ENCODE measurements at regions not wholly inside any gene's neighbourhood (a gene's known extent, or its start where the extent isn't known, plus 50 kb on each side); places are given as distances from the start of the nearest gene placed in this dataset.

- H3K27ac ChIP-seq (ENCODE audit: low read depth), result no peak overlapping the region
- DNase-seq (ENCODE audit: extremely low spot score), result no peak
- no peaks in the 10 kb centered on the region for H3K4me1 ChIP-seq (ENCODE audit: insufficient read depth)
- WGBS, result 79% methylated on average over 2 of the region's 2 CpGs
- H3K4me3 ChIP-seq (ENCODE audit: low read depth, low read length), result no peak overlapping the region
- no peaks in the 10 kb centered on the region for H3K36me3 ChIP-seq (ENCODE audit: insufficient read depth)
Measured at GRCh38 chr13:108360139-108360538, 90.6 kb downstream of the TNFSF13B start.

- H3K36me3 ChIP-seq (ENCODE audit: insufficient read depth), result no peaks in the 10 kb centered on the region
- no peaks in the 10 kb centered on the region for H3K4me1 ChIP-seq (ENCODE audit: insufficient read depth)
- 60% methylated on average over 9 of the region's 9 CpGs for WGBS
- no peak for DNase-seq (ENCODE audit: extremely low spot score)
- H3K4me3 ChIP-seq (ENCODE audit: low read depth, low read length), result no peak overlapping the region
- H3K27ac ChIP-seq (ENCODE audit: low read depth), result no peak overlapping the region
Measured at GRCh38 chr13:108361769-108362168, 92.3 kb downstream of the TNFSF13B start.

- Histone ChIP-seq H3K4me3 (ENCODE audit: low read depth, low read length) (no peak overlapping the region), H3K4me1 (ENCODE audit: insufficient read depth) (no peaks in the 10 kb centered on the region), H3K27ac (ENCODE audit: low read depth) (no peak overlapping the region), H3K36me3 (ENCODE audit: insufficient read depth) (no peaks in the 10 kb centered on the region)
- WGBS, result 84% methylated on average over 5 of the region's 5 CpGs
- no peak for DNase-seq (ENCODE audit: extremely low spot score)
Measured at GRCh38 chr13:108363666-108364065, 94.1 kb downstream of the TNFSF13B start.

GRCh38 chr13:108365255-108365654, 95.7 kb downstream of the TNFSF13B start:
- no peaks in the 10 kb centered on the region for H3K36me3 ChIP-seq (ENCODE audit: insufficient read depth)
- no peak for DNase-seq (ENCODE audit: extremely low spot score)
- H3K27ac ChIP-seq (ENCODE audit: low read depth), result no peak overlapping the region
- 59% methylated on average over 4 of the region's 4 CpGs for whole genome bisulfite sequencing
- no peaks in the 10 kb centered on the region for H3K4me1 ChIP-seq (ENCODE audit: insufficient read depth)
- H3K4me3 ChIP-seq (ENCODE audit: low read depth, low read length), result no peak overlapping the region

- no peaks in the 10 kb centered on the region for H3K36me3 ChIP-seq (ENCODE audit: insufficient read depth)
- DNase-seq (ENCODE audit: extremely low spot score), result no peak
- H3K27ac ChIP-seq (ENCODE audit: low read depth), result no peak overlapping the region
- WGBS, result 81% methylated on average over 3 of the region's 3 CpGs
- H3K4me3 ChIP-seq (ENCODE audit: low read depth, low read length), result no peak overlapping the region
- H3K4me1 ChIP-seq (ENCODE audit: insufficient read depth), result no peaks in the 10 kb centered on the region
Measured at GRCh38 chr13:108368250-108368905, 98.9 kb downstream of the TNFSF13B start.

GRCh38 chr13:108369412-108369811, 99.9 kb downstream of the TNFSF13B start:
- DNase-seq (ENCODE audit: extremely low spot score), result no peak
- Histone ChIP-seq H3K4me3 (ENCODE audit: low read depth, low read length) (no peak overlapping the region), H3K36me3 (ENCODE audit: insufficient read depth) (no peaks in the 10 kb centered on the region), H3K4me1 (ENCODE audit: insufficient read depth) (no peaks in the 10 kb centered on the region), H3K27ac (ENCODE audit: low read depth) (no peak overlapping the region)

GRCh38 chr13:108375034-108375433, 105.5 kb downstream of the TNFSF13B start:
- DNase-seq (ENCODE audit: extremely low spot score), result no peak
- Histone ChIP-seq H3K4me3 (ENCODE audit: low read depth, low read length) (no peak overlapping the region), H3K36me3 (ENCODE audit: insufficient read depth) (no peaks in the 10 kb centered on the region), H3K4me1 (ENCODE audit: insufficient read depth) (no peaks in the 10 kb centered on the region), H3K27ac (ENCODE audit: low read depth) (no peak overlapping the region)
- WGBS, result 78% methylated on average over 2 of the region's 2 CpGs

GRCh38 chr13:108375772-108376171, 106.3 kb downstream of the TNFSF13B start:
- 79% methylated on average over 2 of the region's 2 CpGs for WGBS
- Histone ChIP-seq H3K4me3 (ENCODE audit: low read depth, low read length) (no peak overlapping the region), H3K4me1 (ENCODE audit: insufficient read depth) (no peaks in the 10 kb centered on the region), H3K36me3 (ENCODE audit: insufficient read depth) (no peaks in the 10 kb centered on the region), H3K27ac (ENCODE audit: low read depth) (no peak overlapping the region)
- no peak for DNase-seq (ENCODE audit: extremely low spot score)

- Histone ChIP-seq H3K27ac (ENCODE audit: low read depth) (no peak overlapping the region), H3K36me3 (ENCODE audit: insufficient read depth) (no peaks in the 10 kb centered on the region), H3K4me3 (ENCODE audit: low read depth, low read length) (no peak overlapping the region), H3K4me1 (ENCODE audit: insufficient read depth) (no peaks in the 10 kb centered on the region)
- no peak for DNase-seq (ENCODE audit: extremely low spot score)
- 77% methylated on average over 2 of the region's 2 CpGs for WGBS
Measured at GRCh38 chr13:108376308-108376707, 106.8 kb downstream of the TNFSF13B start.

- no peak for DNase-seq (ENCODE audit: extremely low spot score)
- Histone ChIP-seq H3K4me1 (ENCODE audit: insufficient read depth) (no peaks in the 10 kb centered on the region), H3K36me3 (ENCODE audit: insufficient read depth) (no peaks in the 10 kb centered on the region), H3K27ac (ENCODE audit: low read depth) (no peak overlapping the region), H3K4me3 (ENCODE audit: low read depth, low read length) (no peak overlapping the region)
- 90% methylated on average over 6 of the region's 6 CpGs for WGBS
Measured at GRCh38 chr13:108377646-108378206, 108.2 kb downstream of the TNFSF13B start.

GRCh38 chr13:108383667-108384066, 114.1 kb downstream of the TNFSF13B start:
- 92% methylated on average over 3 of the region's 3 CpGs for WGBS

GRCh38 chr13:108387156-108387555, 117.6 kb downstream of the TNFSF13B start:
- WGBS, result 86% methylated on average over 3 of the region's 3 CpGs
- no peak for DNase-seq (ENCODE audit: extremely low spot score)
- Histone ChIP-seq H3K4me3 (ENCODE audit: low read depth, low read length) (no peak overlapping the region), H3K36me3 (ENCODE audit: insufficient read depth) (no peaks in the 10 kb centered on the region), H3K4me1 (ENCODE audit: insufficient read depth) (no peaks in the 10 kb centered on the region), H3K27ac (ENCODE audit: low read depth) (no peak overlapping the region)

More at GRCh38 chr13:108383667-108384066, 114.1 kb downstream of the TNFSF13B start:
- H3K36me3 ChIP-seq (ENCODE audit: insufficient read depth), result no peaks in the 10 kb centered on the region
- no peak overlapping the region for H3K27ac ChIP-seq (ENCODE audit: low read depth)
- no peaks in the 10 kb centered on the region for H3K4me1 ChIP-seq (ENCODE audit: insufficient read depth)
- no peak for DNase-seq (ENCODE audit: extremely low spot score)
- no peak overlapping the region for H3K4me3 ChIP-seq (ENCODE audit: low read depth, low read length)

GRCh38 chr13:108402850-108403249, 133.3 kb downstream of the TNFSF13B start:
- Histone ChIP-seq H3K27ac (ENCODE audit: low read depth) (no peak overlapping the region), H3K36me3 (ENCODE audit: insufficient read depth) (no peaks in the 10 kb centered on the region), H3K4me3 (ENCODE audit: low read depth, low read length) (no peak overlapping the region), H3K4me1 (ENCODE audit: insufficient read depth) (no peaks in the 10 kb centered on the region)
- 29% methylated on average over 2 of the region's 2 CpGs for WGBS
- no peak for DNase-seq (ENCODE audit: extremely low spot score)

GRCh38 chr13:108407495-108407894, 138.0 kb downstream of the TNFSF13B start:
- Histone ChIP-seq H3K4me1 (ENCODE audit: insufficient read depth) (no peaks in the 10 kb centered on the region), H3K4me3 (ENCODE audit: low read depth, low read length) (no peak overlapping the region), H3K36me3 (ENCODE audit: insufficient read depth) (no peaks in the 10 kb centered on the region), H3K27ac (ENCODE audit: low read depth) (no peak overlapping the region)
- WGBS, result 69% methylated on average over 2 of the region's 2 CpGs
- DNase-seq (ENCODE audit: extremely low spot score), result no peak
